Activated T-helper 17 cell treated with anti-CD3 and anti-CD28 coated beads, Interleukin-2, amount 50 U/mL, for 72 hours (primary cell): ENCODE measurements at regions not wholly inside any gene's neighbourhood (a gene's known extent, or its start where the extent isn't known, plus 50 kb on each side); places are given as distances from the start of the nearest gene placed in this dataset.

Source experiments
- ATAC-seq: fragments of 150-1000 bp; cut with Tn5 transposase; replicated peaks from 2 replicates; pipeline ENCODE4 v1.10.0; 2021; ENCODE audit warnings: mild to moderate bottlenecking, moderate library complexity
- H3K27ac Mint-ChIP-seq: one replicate; pipeline ENCODE4 v1.8.0; 2022; ENCODE audit warnings: mixed read lengths
- H3K27me3 Mint-ChIP-seq: one replicate; pipeline ENCODE4 v1.8.0; 2022; ENCODE audit warnings: mixed read lengths
- H3K36me3 Mint-ChIP-seq: one replicate; pipeline ENCODE4 v1.8.0; 2022; ENCODE audit warnings: low read depth, mild to moderate bottlenecking, mixed read lengths
- H3K4me1 Mint-ChIP-seq: one replicate; pipeline ENCODE4 v1.8.0; 2022; ENCODE audit warnings: mixed read lengths
- H3K4me3 Mint-ChIP-seq: one replicate; pipeline ENCODE4 v1.8.0; 2022; ENCODE audit warnings: mild to moderate bottlenecking, mixed read lengths
- H3K9me3 Mint-ChIP-seq: one replicate; pipeline ENCODE4 v1.8.0; 2022; ENCODE audit warnings: mixed read lengths

GRCh38 chr7:25388681-25389080, 160.4 kb upstream of the NPVF start:
- no peaks in the 10 kb centered on the region for H3K4me1 Mint-ChIP-seq
- no peak overlapping the region for H3K4me3 Mint-ChIP-seq
- H3K27ac Mint-ChIP-seq, result no peak overlapping the region
- H3K27me3 Mint-ChIP-seq, result peaks cover 21% of the 10 kb centered on the region
- ATAC-seq, result no peak
- H3K9me3 Mint-ChIP-seq, result no peaks in the 10 kb centered on the region
- no peaks in the 10 kb centered on the region for H3K36me3 Mint-ChIP-seq

- no peaks in the 10 kb centered on the region for H3K36me3 Mint-ChIP-seq
- ATAC-seq, result no peak
- H3K4me3 Mint-ChIP-seq, result no peak overlapping the region
- peaks cover 14% of the 10 kb centered on the region for H3K27me3 Mint-ChIP-seq
- H3K9me3 Mint-ChIP-seq, result no peaks in the 10 kb centered on the region
- H3K4me1 Mint-ChIP-seq, result no peaks in the 10 kb centered on the region
- no peak overlapping the region for H3K27ac Mint-ChIP-seq
Observed at GRCh38 chr7:25389489-25390106, 161.3 kb upstream of the NPVF start.

- ATAC-seq, result no peak
- Mint-ChIP-seq H3K9me3 (no peaks in the 10 kb centered on the region), H3K4me3 (no peak overlapping the region), H3K27ac (no peak overlapping the region), H3K4me1 (no peaks in the 10 kb centered on the region), H3K27me3 (peaks cover 9% of the 10 kb centered on the region), H3K36me3 (no peaks in the 10 kb centered on the region)
Observed at GRCh38 chr7:25391295-25391861, 163.1 kb upstream of the NPVF start.

- H3K4me1 Mint-ChIP-seq, result no peaks in the 10 kb centered on the region
- H3K27ac Mint-ChIP-seq, result no peak overlapping the region
- no peaks in the 10 kb centered on the region for H3K9me3 Mint-ChIP-seq
- H3K4me3 Mint-ChIP-seq, result no peak overlapping the region
- H3K36me3 Mint-ChIP-seq, result no peaks in the 10 kb centered on the region
- ATAC-seq, result no peak
- peaks cover 9% of the 10 kb centered on the region for H3K27me3 Mint-ChIP-seq
Observed at GRCh38 chr7:25391961-25392587, 163.8 kb upstream of the NPVF start.

- Mint-ChIP-seq H3K4me1 (no peaks in the 10 kb centered on the region), H3K27ac (no peak overlapping the region), H3K4me3 (no peak overlapping the region), H3K36me3 (no peaks in the 10 kb centered on the region), H3K27me3 (peaks cover 9% of the 10 kb centered on the region), H3K9me3 (no peaks in the 10 kb centered on the region)
- no peak for ATAC-seq
Observed at GRCh38 chr7:25392588-25393338, 164.5 kb upstream of the NPVF start.

- no peaks in the 10 kb centered on the region for H3K4me1 Mint-ChIP-seq
- no peaks in the 10 kb centered on the region for H3K36me3 Mint-ChIP-seq
- H3K27me3 Mint-ChIP-seq, result peaks cover under 1% of the 10 kb centered on the region
- no peak for ATAC-seq
- H3K4me3 Mint-ChIP-seq, result no peak overlapping the region
- no peak overlapping the region for H3K27ac Mint-ChIP-seq
- no peaks in the 10 kb centered on the region for H3K9me3 Mint-ChIP-seq
Observed at GRCh38 chr7:25395976-25396375, 167.7 kb upstream of the NPVF start.

GRCh38 chr7:25396668-25397067, 168.4 kb upstream of the NPVF start:
- Mint-ChIP-seq H3K36me3 (no peaks in the 10 kb centered on the region), H3K4me3 (no peak overlapping the region), H3K9me3 (no peaks in the 10 kb centered on the region), H3K4me1 (no peaks in the 10 kb centered on the region), H3K27me3 (peaks cover 6% of the 10 kb centered on the region), H3K27ac (no peak overlapping the region)
- ATAC-seq, result no peak

GRCh38 chr7:25398418-25398817, 170.1 kb upstream of the NPVF start:
- Mint-ChIP-seq H3K27me3 (peaks cover 6% of the 10 kb centered on the region), H3K27ac (no peak overlapping the region), H3K4me3 (no peak overlapping the region), H3K4me1 (no peaks in the 10 kb centered on the region), H3K9me3 (no peaks in the 10 kb centered on the region), H3K36me3 (no peaks in the 10 kb centered on the region)
- no peak for ATAC-seq

GRCh38 chr7:25399000-25399750, 170.9 kb upstream of the NPVF start:
- no peaks in the 10 kb centered on the region for H3K36me3 Mint-ChIP-seq
- H3K27ac Mint-ChIP-seq, result no peak overlapping the region
- no peak overlapping the region for H3K4me3 Mint-ChIP-seq
- H3K4me1 Mint-ChIP-seq, result no peaks in the 10 kb centered on the region
- no peak for ATAC-seq
- no peaks in the 10 kb centered on the region for H3K9me3 Mint-ChIP-seq
- H3K27me3 Mint-ChIP-seq, result peaks cover 6% of the 10 kb centered on the region

GRCh38 chr7:25402532-25402931, 174.2 kb upstream of the NPVF start:
- Mint-ChIP-seq H3K9me3 (no peaks in the 10 kb centered on the region), H3K27me3 (peaks cover 21% of the 10 kb centered on the region), H3K36me3 (no peaks in the 10 kb centered on the region), H3K4me3 (no peak overlapping the region), H3K27ac (no peak overlapping the region), H3K4me1 (no peaks in the 10 kb centered on the region)
- ATAC-seq, result peak; percentile 34

GRCh38 chr7:25405736-25406135, 177.4 kb upstream of the NPVF start:
- Mint-ChIP-seq H3K9me3 (no peaks in the 10 kb centered on the region), H3K27ac (no peak overlapping the region), H3K4me1 (no peaks in the 10 kb centered on the region), H3K4me3 (no peak overlapping the region), H3K36me3 (no peaks in the 10 kb centered on the region), H3K27me3 (peaks cover 31% of the 10 kb centered on the region)
- no peak for ATAC-seq

- no peak for ATAC-seq
Observed at GRCh38 chr7:25407053-25407452, 178.8 kb upstream of the NPVF start.

GRCh38 chr7:25408012-25408687, 179.9 kb upstream of the NPVF start:
- no peak overlapping the region for H3K4me3 Mint-ChIP-seq
- no peak for ATAC-seq
- H3K27ac Mint-ChIP-seq, result no peak overlapping the region
- no peaks in the 10 kb centered on the region for H3K4me1 Mint-ChIP-seq
- H3K36me3 Mint-ChIP-seq, result no peaks in the 10 kb centered on the region
- H3K27me3 Mint-ChIP-seq, result peaks cover 28% of the 10 kb centered on the region
- no peaks in the 10 kb centered on the region for H3K9me3 Mint-ChIP-seq

More at GRCh38 chr7:25407053-25407452, 178.8 kb upstream of the NPVF start:
- peaks cover 25% of the 10 kb centered on the region for H3K27me3 Mint-ChIP-seq
- no peak overlapping the region for H3K4me3 Mint-ChIP-seq
- no peaks in the 10 kb centered on the region for H3K9me3 Mint-ChIP-seq
- H3K27ac Mint-ChIP-seq, result no peak overlapping the region
- H3K36me3 Mint-ChIP-seq, result no peaks in the 10 kb centered on the region
- no peaks in the 10 kb centered on the region for H3K4me1 Mint-ChIP-seq

GRCh38 chr7:25408876-25409275, 180.6 kb upstream of the NPVF start:
- no peaks in the 10 kb centered on the region for H3K36me3 Mint-ChIP-seq
- H3K9me3 Mint-ChIP-seq, result no peaks in the 10 kb centered on the region
- H3K4me3 Mint-ChIP-seq, result no peak overlapping the region
- no peak overlapping the region for H3K27ac Mint-ChIP-seq
- no peaks in the 10 kb centered on the region for H3K4me1 Mint-ChIP-seq
- no peak for ATAC-seq
- peaks cover 29% of the 10 kb centered on the region for H3K27me3 Mint-ChIP-seq
